Keratinocyte (primary cell): ENCODE measurements at regions not wholly inside any gene's neighbourhood (a gene's known extent, or its start where the extent isn't known, plus 50 kb on each side); places are given as distances from the start of the nearest gene placed in this dataset.

Experiments used
- DNase-seq: peaks from one replicate; pipeline ENCODE4 v3.0.0-alpha.2; 2011; ENCODE audit warnings: low read depth, missing footprints, low spot score
- FAIRE-seq: peaks from 2 replicates; lab custom pipeline; 2011; peaks lifted over from hg19 to GRCh38; lab: Jason Lieb, UNC
- H2AFZ ChIP-seq: 2 replicates; pipeline ENCODE4 v1.6.0; 2012; ENCODE audit warnings: low read length, control low read depth, inconsistent platforms; ENCODE audit not compliant: control insufficient read depth
- H3K27ac ChIP-seq: 2 replicates; pipeline ENCODE4 v1.5.1; 2011; ENCODE audit warnings: low read length; ENCODE audit not compliant: control insufficient read depth, insufficient read depth
- H3K27me3 ChIP-seq: 3 replicates; pipeline ENCODE4 v1.6.0; 2011; ENCODE audit warnings: low read length; ENCODE audit not compliant: control insufficient read depth, insufficient read depth; ENCODE audit errors: extremely low read depth
- H3K36me3 ChIP-seq, 2 experiments: 2 replicates in 1 of 2; 3 replicates in 1 of 2; pipeline ENCODE4 v1.5.1; 2011; ENCODE audit warnings: low read length in 2 of 2, mild to moderate bottlenecking in 1 of 2; ENCODE audit not compliant: control insufficient read depth in 2 of 2, insufficient read depth in 2 of 2; ENCODE audit errors: extremely low read depth in 1 of 2
- H3K4me1 ChIP-seq: 3 replicates; pipeline ENCODE4 v1.5.1; 2011; ENCODE audit warnings: low read length; ENCODE audit not compliant: control insufficient read depth, insufficient read depth; ENCODE audit errors: extremely low read depth
- H3K4me2 ChIP-seq: 3 replicates; pipeline ENCODE4 v1.6.0; 2011; ENCODE audit warnings: low read depth, low read length; ENCODE audit not compliant: control insufficient read depth, insufficient read depth; ENCODE audit errors: extremely low read depth
- H3K4me3 ChIP-seq, 3 experiments: fragments of 200-600 bp in 1 of 3; sonication (generic) in 1 of 3; 2 replicates in 2 of 3; 3 replicates in 1 of 3; pipeline ENCODE4 v1.5.1; 2011 to 2016; ENCODE audit warnings: low read length in 3 of 3, mild to moderate bottlenecking in 3 of 3, control low read depth in 2 of 3, inconsistent platforms in 1 of 3, low read depth in 1 of 3, mixed read lengths in 1 of 3, mixed run types in 1 of 3, moderate library complexity in 1 of 3; ENCODE audit not compliant: control insufficient read depth in 2 of 3, insufficient read depth in 2 of 3; ENCODE audit errors: extremely low read depth in 1 of 3
- H3K79me2 ChIP-seq: 2 replicates; pipeline ENCODE4 v1.6.0; 2012; ENCODE audit warnings: low read length; ENCODE audit not compliant: control insufficient read depth, insufficient read depth
- H3K9ac ChIP-seq: 3 replicates; pipeline ENCODE4 v1.6.0; 2011; ENCODE audit warnings: low read length; ENCODE audit not compliant: control insufficient read depth, insufficient read depth; ENCODE audit errors: extremely low read depth
- H3K9me1 ChIP-seq: 3 replicates; pipeline ENCODE4 v1.6.0; 2011; ENCODE audit warnings: low read length; ENCODE audit not compliant: control insufficient read depth, insufficient read depth; ENCODE audit errors: extremely low read depth
- H3K9me3 ChIP-seq: 2 replicates; pipeline ENCODE4 v1.5.1; 2012; ENCODE audit warnings: low read depth, low read length; ENCODE audit not compliant: control insufficient read depth
- H4K20me1 ChIP-seq: 3 replicates; pipeline ENCODE4 v1.6.0; 2011; ENCODE audit warnings: low read length; ENCODE audit not compliant: control insufficient read depth, insufficient read depth; ENCODE audit errors: extremely low read depth
- EZH2 ChIP-seq: IDR thresholded peaks from one replicate; pipeline ENCODE4 v1.6.1; 2012; ENCODE audit warnings: inconsistent platforms, mild to moderate bottlenecking, low read length, moderate library complexity
- dilution Hi-C: fragments of 300-500 bp; cut with MboI; formaldehyde crosslinking; loops from one replicate; pipeline ENCODE4 v1.7.0; 2020; ENCODE audit warnings: low sequenced_read_pairs; ENCODE audit not compliant: extremely low pct_ligation_motif_present
- TF ChIP-seq, protein P1 (sequence below), 3 experiments: IDR thresholded peaks in 1 of 3; conservative IDR thresholded peaks in 1 of 3; optimal IDR thresholded peaks in 1 of 3; 2 replicates in 2 of 3; 3 replicates in 1 of 3; pipeline versions ENCODE3 to v1.5.1; 2011; ENCODE audit warnings: low read length in 3 of 3, mild to moderate bottlenecking in 3 of 3, moderate library complexity in 2 of 3, control low read depth in 1 of 3, inconsistent platforms in 1 of 3; ENCODE audit not compliant: insufficient read depth in 2 of 3; ENCODE audit errors: extremely low read depth in 1 of 3

DNA sequence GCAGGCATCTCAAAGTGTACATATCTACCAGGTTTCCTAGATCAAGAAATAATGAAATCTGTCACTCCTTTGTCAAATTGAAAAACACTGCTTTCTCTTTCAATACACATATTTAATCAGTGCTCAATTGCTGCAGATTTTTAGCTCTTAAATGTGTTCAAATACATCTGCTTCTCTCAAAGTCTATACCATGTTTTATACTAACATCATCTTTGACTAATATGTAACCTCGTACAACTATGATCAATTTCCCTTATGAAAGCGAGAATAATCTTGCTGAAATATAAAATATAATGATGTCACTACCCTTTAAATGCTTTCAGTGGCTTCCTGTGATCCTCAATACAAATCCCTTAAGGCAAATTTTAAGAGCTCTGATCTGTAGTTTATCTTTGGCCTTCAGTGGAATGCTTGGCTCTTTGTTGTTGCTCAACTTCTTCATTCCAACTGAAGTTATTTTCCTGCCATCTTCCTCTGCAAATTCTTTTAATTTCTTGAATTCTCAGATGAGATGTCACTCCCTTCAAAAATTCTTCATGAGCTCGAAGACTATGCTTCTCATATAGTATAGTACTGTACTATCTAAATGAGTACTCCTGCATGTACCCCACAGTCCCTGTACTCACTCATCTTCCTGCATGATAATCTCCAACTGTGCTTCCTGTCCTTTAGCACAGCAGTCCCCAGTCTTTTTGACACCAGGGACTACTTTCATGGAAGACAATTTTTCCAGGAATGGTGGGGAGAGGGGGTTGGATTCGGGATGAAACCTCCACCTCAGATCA, 545.1 kb upstream of the GJE1 start:
- DNase-seq, result no peak
- H3K9ac ChIP-seq, result no peak overlapping the region
- peak; percentile 23 for FAIRE-seq
- TF ChIP-seq, protein P1, sequence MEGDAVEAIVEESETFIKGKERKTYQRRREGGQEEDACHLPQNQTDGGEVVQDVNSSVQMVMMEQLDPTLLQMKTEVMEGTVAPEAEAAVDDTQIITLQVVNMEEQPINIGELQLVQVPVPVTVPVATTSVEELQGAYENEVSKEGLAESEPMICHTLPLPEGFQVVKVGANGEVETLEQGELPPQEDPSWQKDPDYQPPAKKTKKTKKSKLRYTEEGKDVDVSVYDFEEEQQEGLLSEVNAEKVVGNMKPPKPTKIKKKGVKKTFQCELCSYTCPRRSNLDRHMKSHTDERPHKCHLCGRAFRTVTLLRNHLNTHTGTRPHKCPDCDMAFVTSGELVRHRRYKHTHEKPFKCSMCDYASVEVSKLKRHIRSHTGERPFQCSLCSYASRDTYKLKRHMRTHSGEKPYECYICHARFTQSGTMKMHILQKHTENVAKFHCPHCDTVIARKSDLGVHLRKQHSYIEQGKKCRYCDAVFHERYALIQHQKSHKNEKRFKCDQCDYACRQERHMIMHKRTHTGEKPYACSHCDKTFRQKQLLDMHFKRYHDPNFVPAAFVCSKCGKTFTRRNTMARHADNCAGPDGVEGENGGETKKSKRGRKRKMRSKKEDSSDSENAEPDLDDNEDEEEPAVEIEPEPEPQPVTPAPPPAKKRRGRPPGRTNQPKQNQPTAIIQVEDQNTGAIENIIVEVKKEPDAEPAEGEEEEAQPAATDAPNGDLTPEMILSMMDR (optimal IDR thresholded peaks at IDR 0.05 in 1 of 3, IDR thresholded peaks at IDR 0.05 in 1 of 3, conservative IDR thresholded peaks at IDR 0.05 in 1 of 3; ENCODE audit: extremely low read depth in 1 of 3, insufficient read depth in 2 of 3, low read length in 3 of 3), result no peak
- TF ChIP-seq EZH2, result no peak
- peak overlapping the region; percentile 26 for H2AFZ ChIP-seq
- H3K27me3 ChIP-seq, result no peaks in the 10 kb centered on the region
- no peaks in the 10 kb centered on the region for H3K9me1 ChIP-seq
- H3K4me1 ChIP-seq, result no peaks in the 10 kb centered on the region
- no peak overlapping the region for H3K4me3 ChIP-seq
- H3K9me3 ChIP-seq, result no peaks in the 10 kb centered on the region
- dilution Hi-C loops, result no loop called here
- no peaks in the 10 kb centered on the region for H3K36me3 ChIP-seq
- H3K27ac ChIP-seq, result no peak overlapping the region
- no peaks in the 10 kb centered on the region for H4K20me1 ChIP-seq
- no peaks in the 10 kb centered on the region for H3K79me2 ChIP-seq
- no peak overlapping the region for H3K4me2 ChIP-seq

GRCh38 chr6:141580988-141581552, 551.7 kb upstream of the GJE1 start:
- dilution Hi-C loops, result no loop called here
- H4K20me1 ChIP-seq, result no peaks in the 10 kb centered on the region
- no peak overlapping the region for H3K9ac ChIP-seq
- no peak overlapping the region for H3K4me3 ChIP-seq
- H2AFZ ChIP-seq, result no peak overlapping the region
- no peak for DNase-seq
- H3K27ac ChIP-seq, result no peak overlapping the region
- H3K27me3 ChIP-seq, result no peaks in the 10 kb centered on the region
- no peaks in the 10 kb centered on the region for H3K79me2 ChIP-seq
- TF ChIP-seq EZH2, result no peak
- TF ChIP-seq, protein P1 (optimal IDR thresholded peaks at IDR 0.05 in 1 of 3, IDR thresholded peaks at IDR 0.05 in 1 of 3, conservative IDR thresholded peaks at IDR 0.05 in 1 of 3; ENCODE audit: extremely low read depth in 1 of 3, insufficient read depth in 2 of 3, low read length in 3 of 3), result no peak
- H3K4me2 ChIP-seq, result no peak overlapping the region
- no peaks in the 10 kb centered on the region for H3K4me1 ChIP-seq
- H3K9me3 ChIP-seq, result no peaks in the 10 kb centered on the region
- H3K36me3 ChIP-seq, result no peaks in the 10 kb centered on the region
- FAIRE-seq, result peak; percentile 48
- H3K9me1 ChIP-seq, result no peaks in the 10 kb centered on the region
